Ascending aorta (tissue), 2 donors: ENCODE measurements at regions not wholly inside any gene's neighbourhood (a gene's known extent, or its start where the extent isn't known, plus 50 kb on each side); places are given as distances from the start of the nearest gene placed in this dataset.
"Not testable (repeated sequence)": the region's sequence is repeated elsewhere in the genome, so short reads cannot be mapped to it uniquely, and the experiment has no call there.

Source experiments
- DNase-seq, 2 donors: peaks; one replicate each; pipeline ENCODE4 v3.0.0-alpha.2; 2019; ENCODE audit warnings: low spot score in 2 of 2
- H3K27ac ChIP-seq, 2 donors: fragments of 200-600 bp; sonication (generic); one replicate each; pipeline ENCODE4 v1.5.1; 2016 to 2017; ENCODE audit warnings: mild to moderate bottlenecking in 1 of 2
- H3K27me3 ChIP-seq: fragments of 200-600 bp; sonication (generic); one replicate; pipeline ENCODE4 v1.5.1; 2017
- H3K36me3 ChIP-seq, 2 donors: fragments of 200-600 bp; sonication (generic); one replicate each; pipeline ENCODE4 v1.5.1; 2016
- H3K4me1 ChIP-seq, 2 donors: fragments of 200-600 bp; sonication (generic); one replicate each; pipeline ENCODE4 v1.5.1; 2016 to 2017; ENCODE audit warnings: mild to moderate bottlenecking in 1 of 2
- H3K4me3 ChIP-seq, 2 donors: fragments of 200-600 bp; sonication (generic); one replicate each; pipeline ENCODE4 v1.5.1; 2016 to 2017; ENCODE audit warnings: mild to moderate bottlenecking in 1 of 2
- H3K9me3 ChIP-seq, 2 donors: fragments of 200-600 bp; sonication (generic); one replicate each; pipeline ENCODE4 v1.5.1; 2016
- intact Hi-C: fragments of 100-400 bp; cut with DNase I; formaldehyde crosslinking; loops from one replicate; pipeline ENCODE4 v1.15.1; 2023
- TF ChIP-seq, protein P1 (sequence below), 3 experiments: fragments of 200-600 bp in 2 of 3; fragments of 450-650 bp in 1 of 3; sonication (generic) in 2 of 3; IDR thresholded peaks; one replicate each; pipeline ENCODE4 v1.5.1; 2016 to 2019; ENCODE audit warnings: antibody characterized with exemption in 3 of 3, mild to moderate bottlenecking in 1 of 3, moderate library complexity in 1 of 3

DNA sequence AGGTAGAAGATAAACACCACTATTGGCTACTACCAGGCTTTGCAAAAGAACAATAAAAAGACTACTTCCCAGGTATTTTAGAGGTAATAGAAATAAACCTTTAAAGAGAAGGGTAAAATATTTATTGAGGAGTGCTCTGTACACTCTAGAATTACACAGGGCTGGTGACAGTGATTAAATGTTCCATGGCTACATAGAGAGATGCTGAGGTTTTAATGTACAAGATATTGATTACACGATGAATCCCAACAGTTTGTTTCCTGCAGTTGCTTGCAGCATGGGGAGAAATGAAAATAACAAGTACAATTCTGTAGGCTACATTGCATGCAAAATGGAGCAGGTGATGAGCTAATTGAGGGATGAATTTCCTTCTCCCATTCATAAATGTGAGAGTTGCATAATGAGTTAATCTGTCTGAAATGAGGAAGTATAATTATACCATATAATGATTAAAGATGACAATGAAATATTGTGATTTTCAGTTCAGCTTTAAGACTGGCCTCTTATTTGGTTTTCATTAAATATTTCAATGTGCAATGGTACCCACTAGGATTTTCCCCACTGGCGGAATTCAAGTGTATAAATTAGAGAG is 266.1 kb downstream of the SOCS6 start:
- H3K4me3 ChIP-seq, result no peak overlapping the region
- TF ChIP-seq, protein P1, sequence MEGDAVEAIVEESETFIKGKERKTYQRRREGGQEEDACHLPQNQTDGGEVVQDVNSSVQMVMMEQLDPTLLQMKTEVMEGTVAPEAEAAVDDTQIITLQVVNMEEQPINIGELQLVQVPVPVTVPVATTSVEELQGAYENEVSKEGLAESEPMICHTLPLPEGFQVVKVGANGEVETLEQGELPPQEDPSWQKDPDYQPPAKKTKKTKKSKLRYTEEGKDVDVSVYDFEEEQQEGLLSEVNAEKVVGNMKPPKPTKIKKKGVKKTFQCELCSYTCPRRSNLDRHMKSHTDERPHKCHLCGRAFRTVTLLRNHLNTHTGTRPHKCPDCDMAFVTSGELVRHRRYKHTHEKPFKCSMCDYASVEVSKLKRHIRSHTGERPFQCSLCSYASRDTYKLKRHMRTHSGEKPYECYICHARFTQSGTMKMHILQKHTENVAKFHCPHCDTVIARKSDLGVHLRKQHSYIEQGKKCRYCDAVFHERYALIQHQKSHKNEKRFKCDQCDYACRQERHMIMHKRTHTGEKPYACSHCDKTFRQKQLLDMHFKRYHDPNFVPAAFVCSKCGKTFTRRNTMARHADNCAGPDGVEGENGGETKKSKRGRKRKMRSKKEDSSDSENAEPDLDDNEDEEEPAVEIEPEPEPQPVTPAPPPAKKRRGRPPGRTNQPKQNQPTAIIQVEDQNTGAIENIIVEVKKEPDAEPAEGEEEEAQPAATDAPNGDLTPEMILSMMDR (IDR thresholded peaks at IDR 0.05), result no peak
- no peaks in the 10 kb centered on the region for H3K4me1 ChIP-seq
- H3K9me3 ChIP-seq, result no peaks in the 10 kb centered on the region
- H3K27me3 ChIP-seq, result no peaks in the 10 kb centered on the region
- H3K27ac ChIP-seq, result no peak overlapping the region
- H3K36me3 ChIP-seq, result no peaks in the 10 kb centered on the region
- DNase-seq, result no peak
- intact Hi-C loops, result no loop called here

DNA sequence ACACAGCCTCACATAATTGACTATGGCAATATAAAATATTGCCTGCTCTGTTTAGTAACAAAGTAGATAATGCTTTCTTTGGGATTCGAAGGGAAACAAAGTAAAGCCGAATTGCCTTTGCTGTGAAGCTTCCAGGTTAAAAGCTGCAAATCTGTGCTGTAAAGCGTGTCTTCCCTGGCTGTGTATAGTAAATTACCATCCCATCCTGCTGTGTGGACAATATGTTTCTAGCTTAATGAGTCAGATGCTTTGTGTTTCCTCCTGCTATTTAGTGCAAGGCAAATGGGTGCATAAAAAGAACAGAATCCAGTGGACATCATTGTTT is 265.1 kb downstream of the SOCS6 start:
- H3K9me3 ChIP-seq, result no peaks in the 10 kb centered on the region

DNA sequence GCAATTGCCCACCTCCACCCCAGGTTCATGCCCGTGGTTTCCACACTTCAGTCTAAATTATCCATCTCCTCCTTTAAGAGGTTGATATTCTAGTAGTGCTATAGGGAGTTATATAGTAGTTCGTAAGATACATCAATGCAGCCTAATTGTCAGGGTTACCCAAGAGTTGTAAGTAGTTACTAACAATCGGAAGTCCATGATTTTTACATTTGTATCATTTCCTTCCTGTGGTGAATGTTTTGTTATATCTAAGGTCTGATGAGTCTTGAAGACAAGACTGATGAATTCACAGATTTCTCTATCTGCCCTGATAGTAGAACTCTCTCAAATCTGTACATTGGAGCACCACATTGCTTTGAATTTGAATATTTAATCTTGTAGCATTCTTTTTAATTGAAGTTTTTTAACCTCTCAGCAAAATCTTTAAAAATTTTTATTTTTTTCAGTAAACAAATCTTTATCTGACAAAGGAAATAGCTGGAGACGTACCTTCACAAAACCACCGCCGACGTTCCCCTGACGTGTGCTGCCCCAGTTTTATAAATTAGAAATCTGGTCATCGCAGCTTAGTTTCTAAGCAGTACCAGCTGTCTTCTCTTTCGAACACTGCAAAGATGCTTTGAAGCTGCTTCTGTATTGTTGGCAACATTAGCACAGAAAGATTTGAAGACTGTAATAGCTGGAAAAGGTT is 264.5 kb downstream of the SOCS6 start:
- Histone ChIP-seq H3K27me3 (no peaks in the 10 kb centered on the region), H3K27ac (no peak overlapping the region), H3K36me3 (no peaks in the 10 kb centered on the region), H3K4me3 (no peak overlapping the region), H3K9me3 (no peaks in the 10 kb centered on the region), H3K4me1 (no peaks in the 10 kb centered on the region)
- intact Hi-C loops, result no loop called here
- DNase-seq, result no peak
- TF ChIP-seq, protein P1 (IDR thresholded peaks at IDR 0.05), result no peak

More for the DNA sequence above, 265.1 kb downstream of the SOCS6 start:
- TF ChIP-seq, protein P1 (IDR thresholded peaks at IDR 0.05), result no peak
- intact Hi-C loops, result no loop called here
- Histone ChIP-seq H3K27me3 (no peaks in the 10 kb centered on the region), H3K27ac (no peak overlapping the region), H3K4me3 (no peak overlapping the region), H3K36me3 (no peaks in the 10 kb centered on the region), H3K4me1 (no peaks in the 10 kb centered on the region)
- no peak for DNase-seq

DNA sequence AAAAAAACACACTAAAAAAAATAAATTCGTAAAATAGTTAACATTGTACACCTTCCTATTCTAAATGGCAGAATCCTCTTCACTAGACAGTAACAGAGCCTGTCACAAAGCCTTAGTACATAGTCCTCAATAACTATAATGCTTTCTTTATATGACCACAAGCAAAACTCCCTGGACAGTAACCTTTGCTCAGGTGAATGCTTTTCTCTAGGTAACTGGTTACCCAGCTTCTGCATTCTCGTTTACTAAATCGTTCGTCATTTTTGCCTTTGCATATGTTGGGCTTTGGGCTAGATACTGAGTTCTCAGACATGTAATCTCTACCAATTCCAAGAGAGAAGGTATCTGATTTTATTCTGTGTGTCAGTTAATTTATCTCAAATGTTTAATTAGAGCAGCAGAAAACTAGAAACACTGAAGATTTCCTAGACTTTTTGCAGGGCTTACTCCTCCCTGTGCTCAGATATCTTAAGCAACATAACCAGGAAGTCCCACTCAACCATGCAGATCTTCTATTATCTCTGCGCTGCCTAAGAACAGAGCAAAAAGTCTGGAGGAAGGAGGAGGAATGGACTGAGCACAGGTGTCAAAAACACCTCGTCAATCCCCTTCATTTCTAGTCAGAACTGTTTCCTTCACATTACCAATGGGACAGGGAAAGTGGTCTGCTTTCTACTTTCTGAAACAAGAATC is 247.7 kb downstream of the SOCS6 start:
- Histone ChIP-seq H3K36me3 (no peaks in the 10 kb centered on the region), H3K4me1 (no peaks in the 10 kb centered on the region), H3K9me3 (no peaks in the 10 kb centered on the region), H3K4me3 (no peak overlapping the region), H3K27ac (no peak overlapping the region), H3K27me3 (no peaks in the 10 kb centered on the region)
- intact Hi-C loops, result no loop called here
- TF ChIP-seq, protein P1 (IDR thresholded peaks at IDR 0.05), result no peak
- DNase-seq, result no peak

DNA sequence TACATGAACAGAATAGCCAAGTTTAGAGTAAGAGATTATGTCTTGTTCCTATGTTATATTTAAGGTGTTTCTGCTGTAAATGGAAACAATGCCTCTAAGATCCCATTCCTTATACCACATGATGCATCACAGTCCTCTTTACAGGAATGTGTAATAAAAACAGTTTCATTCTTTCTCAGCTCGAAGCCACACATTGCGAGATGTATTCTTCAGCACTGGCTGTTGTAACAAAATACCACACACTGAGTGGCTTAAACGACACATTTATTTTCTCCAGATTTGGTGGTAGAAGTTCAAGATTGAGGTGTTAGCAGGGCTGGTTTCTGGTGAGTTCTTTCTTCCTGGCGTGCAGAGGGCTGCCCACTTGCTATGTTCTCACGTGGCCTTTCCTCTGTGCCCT is 246.2 kb downstream of the SOCS6 start:
- intact Hi-C loops, result no loop called here
- H3K4me3 ChIP-seq, result no peak overlapping the region
- TF ChIP-seq, protein P1 (IDR thresholded peaks at IDR 0.05), result no peak

DNA sequence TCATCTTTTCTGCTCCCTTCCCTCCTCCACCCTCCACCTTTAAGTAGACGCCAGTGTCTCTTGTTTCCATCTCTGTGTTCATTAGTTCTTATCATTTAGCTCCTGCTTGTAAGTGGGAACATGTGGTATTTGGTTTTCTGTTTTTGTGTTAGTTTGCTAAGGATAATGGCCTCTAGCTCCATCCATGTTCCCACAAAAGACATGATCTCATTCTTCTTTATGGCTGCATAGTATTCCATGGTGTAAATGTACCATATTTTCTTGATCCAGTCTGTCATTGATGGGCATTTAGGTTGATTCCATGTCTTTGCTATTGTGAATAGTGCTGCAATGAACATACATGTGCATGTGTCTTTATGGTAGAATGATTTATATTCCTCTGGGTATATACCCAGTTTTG is 236.5 kb downstream of the SOCS6 start:
- H3K27me3 ChIP-seq, intact Hi-C loops, H3K4me3 ChIP-seq, DNase-seq, H3K4me1 ChIP-seq, H3K9me3 ChIP-seq, H3K27ac ChIP-seq, H3K36me3 ChIP-seq: not testable (repeated sequence)

More for the DNA sequence above, 246.2 kb downstream of the SOCS6 start:
- no peaks in the 10 kb centered on the region for H3K9me3 ChIP-seq
- H3K27ac ChIP-seq, result no peak overlapping the region
- H3K27me3 ChIP-seq, result no peaks in the 10 kb centered on the region
- no peaks in the 10 kb centered on the region for H3K36me3 ChIP-seq
- H3K4me1 ChIP-seq, result no peaks in the 10 kb centered on the region
- no peak for DNase-seq
